K562 (cell line): ENCODE measurements at regions not wholly inside any gene's neighbourhood (a gene's known extent, or its start where the extent isn't known, plus 50 kb on each side); places are given as distances from the start of the nearest gene placed in this dataset.

Experiments used
- ATF7 ChIP-seq: fragments of 450-650 bp; IDR thresholded peaks from 2 replicates; pipeline ENCODE4 v1.7.1; 2014; ENCODE audit warnings: mild to moderate bottlenecking, moderate library complexity
- FOXK1 ChIP-seq: sonication (generic); formaldehyde crosslinking; IDR thresholded peaks from 2 replicates; pipeline ENCODE4 v1.8.0; 2022; ENCODE audit warnings: missing genetic modification reagents, mild to moderate bottlenecking, borderline replicate concordance
- HDAC2 ChIP-seq: fragments of 450-650 bp; IDR thresholded peaks from 2 replicates; pipeline ENCODE4 v1.6.1; 2016; ENCODE audit warnings: mild to moderate bottlenecking
- JUN ChIP-seq, 2 experiments: sonication (generic) in 1 of 2; formaldehyde crosslinking in 1 of 2; IDR thresholded peaks; 2 replicates each; pipeline versions ENCODE4 v1.6.1 to v1.8.0; 2012 to 2022; ENCODE audit warnings: borderline replicate concordance in 2 of 2, mild to moderate bottlenecking in 2 of 2, improper control_type of control experiment in 1 of 2, low read depth in 1 of 2, low read length in 1 of 2, missing genetic modification reagents in 1 of 2
- KDM4B ChIP-seq, 2 experiments: fragments of 450-650 bp in 1 of 2; sonication (generic) in 1 of 2; IDR thresholded peaks; 2 replicates each; pipeline ENCODE4 v1.6.1; 2016 to 2017; ENCODE audit warnings: borderline replicate concordance in 2 of 2, antibody characterized with exemption in 1 of 2, low read depth in 1 of 2, mild to moderate bottlenecking in 1 of 2
- KLF10 ChIP-seq: fragments of 250-450 bp; sonication (Bioruptor Pico); IDR thresholded peaks from 2 replicates; pipeline ENCODE4 v1.6.1; 2021; ENCODE audit warnings: matching md5 sums
- MAFK ChIP-seq: IDR thresholded peaks from 2 replicates; pipeline ENCODE4 v1.6.1; 2011; ENCODE audit warnings: low read length, improper control_type of control experiment
- MAZ ChIP-seq, 2 experiments: fragments of 450-650 bp in 1 of 2; sonication (generic) in 1 of 2; formaldehyde crosslinking; IDR thresholded peaks in 1 of 2; conservative IDR thresholded peaks in 1 of 2; 2 replicates each; pipeline versions ENCODE4 v1.4.0 to v1.5.0; 2020; ENCODE audit warnings: mild to moderate bottlenecking in 1 of 2, missing genetic modification reagents in 1 of 2
- MYNN ChIP-seq, 2 experiments: sonication (generic); formaldehyde crosslinking in 1 of 2; IDR thresholded peaks; 2 replicates each; pipeline versions ENCODE4 v1.5.0 to v1.6.1; 2016 to 2020; ENCODE audit warnings: antibody characterized with exemption in 1 of 2, missing genetic modification reagents in 1 of 2
- TAF1 ChIP-seq: IDR thresholded peaks from 2 replicates; pipeline ENCODE4 v1.6.1; 2011; ENCODE audit warnings: mild to moderate bottlenecking, low read length, moderate library complexity; ENCODE audit not compliant: insufficient read depth, control insufficient read depth, severe bottlenecking; ENCODE audit errors: extremely low read depth
- TEAD4 ChIP-seq, 2 experiments: sonication (generic) in 1 of 2; formaldehyde crosslinking in 1 of 2; IDR thresholded peaks; 2 replicates each; pipeline versions ENCODE4 v1.6.1 to v1.8.0; 2012 to 2022; ENCODE audit warnings: borderline replicate concordance in 1 of 2, inconsistent platforms in 1 of 2, low read length in 1 of 2, mild to moderate bottlenecking in 1 of 2, missing genetic modification reagents in 1 of 2
- ZNF436 ChIP-seq: fragments of 250-450, 450-650 bp; sonication (Bioruptor Pico); formaldehyde crosslinking; IDR thresholded peaks from 2 replicates; pipeline ENCODE4 v1.7.0; 2020; ENCODE audit warnings: mild to moderate bottlenecking

DNA sequence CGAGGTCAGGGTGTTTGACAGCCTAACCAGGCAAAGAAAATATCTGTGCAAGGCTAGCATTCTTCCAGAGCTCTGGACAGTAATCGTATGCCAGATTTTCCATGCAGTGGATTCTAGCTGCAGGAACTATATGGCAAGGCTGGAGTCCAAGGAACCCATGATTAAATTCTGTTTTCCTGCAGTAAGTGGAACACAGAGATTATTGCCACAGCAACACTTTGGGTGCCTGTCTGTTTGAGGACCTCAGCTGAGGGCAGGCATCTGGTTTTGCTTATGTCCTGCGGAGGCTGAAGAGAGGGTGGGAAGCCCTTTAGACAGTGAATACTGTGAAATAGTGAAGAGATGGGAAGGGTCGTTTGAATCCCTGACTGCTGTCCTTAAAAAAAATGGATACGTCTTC lies 104.4 kb downstream of the DAD1 start:
- no peak for TF ChIP-seq HDAC2
- no peak for TF ChIP-seq MAFK
- no peak for TF ChIP-seq MYNN (IDR thresholded peaks at IDR 0.05)
- no peak for TF ChIP-seq MYNN (CRISPR knock-in tag; IDR thresholded peaks at IDR 0.05)
- no peak for TF ChIP-seq TEAD4 (IDR thresholded peaks at IDR 0.05; ENCODE audit: low read length)
- no peak for TF ChIP-seq TEAD4 (CRISPR knock-in tag; IDR thresholded peaks at IDR 0.05; ENCODE audit: borderline replicate concordance)
- TF ChIP-seq KDM4B (IDR thresholded peaks at IDR 0.05; ENCODE audit: borderline replicate concordance in 2 of 2, low read depth in 1 of 2): no peak
- no peak for TF ChIP-seq KLF10 (CRISPR knock-in tag)
- no peak for TF ChIP-seq ZNF436 (CRISPR knock-in tag)
- TF ChIP-seq FOXK1: no peak
- TF ChIP-seq MAZ (CRISPR knock-in tag; conservative IDR thresholded peaks at IDR 0.05 in 1 of 2, IDR thresholded peaks at IDR 0.05 in 1 of 2): no peak
- TF ChIP-seq TAF1: no peak
- no peak for TF ChIP-seq ATF7
- TF ChIP-seq JUN (IDR thresholded peaks at IDR 0.05; ENCODE audit: borderline replicate concordance, low read depth, low read length): no peak
- TF ChIP-seq JUN (CRISPR knock-in tag; IDR thresholded peaks at IDR 0.05; ENCODE audit: borderline replicate concordance): no peak
